Psoas muscle (tissue), 7 donors: ENCODE measurements at regions not wholly inside any gene's neighbourhood (a gene's known extent, or its start where the extent isn't known, plus 50 kb on each side); places are given as distances from the start of the nearest gene placed in this dataset.
"Not testable (repeated sequence)": the region's sequence is repeated elsewhere in the genome, so short reads cannot be mapped to it uniquely, and the experiment has no call there.

ENCODE experiments used
- ATAC-seq, 4 donors: fragments of 200-7000 bp; cut with Tn5 transposase; one replicate each; pipeline ENCODE4 v1.9.1; 2020; ENCODE audit warnings: moderate library complexity in 3 of 4, mild to moderate bottlenecking in 2 of 4
- DNase-seq, 2 donors: peaks; one replicate each; pipeline ENCODE4 v3.0.0-alpha.2; 2020
- H3K27ac ChIP-seq: fragments of 200-600 bp; one replicate; pipeline ENCODE4 v1.8.0; 2022
- H3K27me3 ChIP-seq, 3 donors: fragments of 200-600 bp in 1 of 3; one replicate each; pipeline versions ENCODE4 v1.6.1 to v1.8.0; 2013 to 2022; ENCODE audit warnings: low read length in 2 of 3, mild to moderate bottlenecking in 2 of 3, moderate library complexity in 1 of 3; ENCODE audit not compliant: insufficient read depth in 3 of 3
- H3K36me3 ChIP-seq, 2 donors: fragments of 200-600 bp in 1 of 2; one replicate each; pipeline versions ENCODE4 v1.6.1 to v1.8.0; 2013 to 2022; ENCODE audit warnings: low read depth in 1 of 2, mild to moderate bottlenecking in 1 of 2, moderate library complexity in 1 of 2; ENCODE audit not compliant: insufficient read depth in 1 of 2
- H3K4me1 ChIP-seq: fragments of 200-600 bp; one replicate; pipeline ENCODE4 v1.8.0; 2022
- H3K4me3 ChIP-seq: fragments of 200-600 bp; one replicate; pipeline ENCODE4 v1.8.0; 2022; ENCODE audit warnings: mild to moderate bottlenecking
- H3K9me3 ChIP-seq: fragments of 200-600 bp; one replicate; pipeline ENCODE4 v1.8.0; 2022
- CTCF ChIP-seq: fragments of 200-600 bp; IDR thresholded peaks from one replicate; pipeline ENCODE4 v1.8.0; 2022; ENCODE audit warnings: antibody characterized with exemption
- WGBS, 3 donors: extraction: QIAGEN DNeasy Blood & Tissue Kit; methylation state at CpG; one replicate each; pipeline versions ENCODE4 v1.1.6 to v1.1.7; 2013; 5-methylcytosine and 5-hydroxymethylcytosine counted together
- intact Hi-C, 2 donors: fragments of 100-400 bp; cut with DNase I; formaldehyde crosslinking; loops; one replicate each; pipeline versions ENCODE4 v1.11.0 to v1.14.2; 2022
- donor health status: healthy with polysubstance abuse.
- donor health status: DM: no; HTN: no; CAD: no; lungs with moderate emphysema.
- donor health status: Bipolar disorder and iron deficiency.
- donor health status: healthy.
- donor health status: DM: yes; HTN: yes; CAD: no.
- donor health status: DM: no; HTN: no; CAD: no.
- donor health status: DM: yes; HTN: yes; CAD: no.

- H3K4me3 ChIP-seq: no peak overlapping the region
- WGBS, 3 donors: 75 to 84% (median 78%) methylated on average over 7 of the region's 7 CpGs
- no peaks in the 10 kb centered on the region for H3K9me3 ChIP-seq
- no peak overlapping the region for H3K27ac ChIP-seq
- ATAC-seq: no peak
- intact Hi-C loops: no loop called here
- H3K4me1 ChIP-seq: no peaks in the 10 kb centered on the region
- no peak for TF ChIP-seq CTCF
- no peak for DNase-seq
- no peaks in the 10 kb centered on the region for H3K36me3 ChIP-seq
- H3K27me3 ChIP-seq: no peaks in the 10 kb centered on the region
These were observed 392.3 kb upstream of the GRM7 start for GRCh38 chr3:6468589-6468988.

GRCh38 chr3:6471744-6472143 is 389.2 kb upstream of the GRM7 start:
- Histone ChIP-seq H3K27me3 (no peaks in the 10 kb centered on the region), H3K4me3 (no peak overlapping the region), H3K9me3 (no peaks in the 10 kb centered on the region), H3K4me1 (no peaks in the 10 kb centered on the region), H3K27ac (no peak overlapping the region), H3K36me3 (no peaks in the 10 kb centered on the region)
- no peak for ATAC-seq
- DNase-seq: no peak
- WGBS, 3 donors: 66 to 79% (median 78%) methylated on average over 8 of the region's 8 CpGs
- TF ChIP-seq CTCF: no peak
- intact Hi-C loops: no loop called here

- H3K9me3 ChIP-seq, H3K4me1 ChIP-seq, H3K36me3 ChIP-seq, H3K27ac ChIP-seq, DNase-seq, intact Hi-C loops, H3K27me3 ChIP-seq, H3K4me3 ChIP-seq, ATAC-seq: not testable (repeated sequence)
- WGBS, 3 donors: 87 to 90% (median 87%) methylated on average over 22 to 28 of the region's 34 CpGs
These were observed 370.2 kb upstream of the GRM7 start for GRCh38 chr3:6490487-6491327.

- DNase-seq (no peak), ATAC-seq (no peak)
- intact Hi-C loops: no loop called here
- Histone ChIP-seq H3K36me3 (no peaks in the 10 kb centered on the region), H3K27ac (no peak overlapping the region), H3K9me3 (no peaks in the 10 kb centered on the region), H3K27me3 (peaks cover 0 to 1% (median 0%) of the 10 kb centered on the region in 3 donors), H3K4me1 (no peaks in the 10 kb centered on the region), H3K4me3 (no peak overlapping the region)
- 64 to 69% (median 69%) methylated on average over 2 of the region's 2 CpGs for WGBS, 3 donors
- no peak for TF ChIP-seq CTCF
These were observed 369.1 kb upstream of the GRM7 start for GRCh38 chr3:6491768-6492167.

GRCh38 chr3:6492306-6492705 is 368.6 kb upstream of the GRM7 start:
- intact Hi-C loops: no loop called here
- Histone ChIP-seq H3K27ac (no peak overlapping the region), H3K36me3 (no peaks in the 10 kb centered on the region), H3K4me3 (no peak overlapping the region), H3K9me3 (no peaks in the 10 kb centered on the region), H3K4me1 (no peaks in the 10 kb centered on the region), H3K27me3 (peaks cover 0 to 1% (median 0%) of the 10 kb centered on the region in 3 donors)
- 24 to 62% (median 48%) methylated on average over 1 of the region's 1 CpG for WGBS, 3 donors
- DNase-seq (no peak), ATAC-seq (no peak)
- no peak for TF ChIP-seq CTCF

GRCh38 chr3:6498944-6499343 is 362.0 kb upstream of the GRM7 start:
- H3K27me3 ChIP-seq, ATAC-seq, H3K36me3 ChIP-seq, DNase-seq, H3K4me1 ChIP-seq, H3K27ac ChIP-seq, H3K9me3 ChIP-seq, H3K4me3 ChIP-seq, intact Hi-C loops: not testable (repeated sequence)
- WGBS, 3 donors: 82 to 96% (median 87%) methylated on average over 4 of the region's 4 CpGs
